WERI-Rb-1 (cell line): ENCODE measurements at regions not wholly inside any gene's neighbourhood (a gene's known extent, or its start where the extent isn't known, plus 50 kb on each side); places are given as distances from the start of the nearest gene placed in this dataset.

Source experiments
- DNase-seq: peaks from one replicate; pipeline ENCODE4 v3.0.0-alpha.2; 2020
- H3K27ac ChIP-seq: fragments of 250-450 bp; sonication (Bioruptor Pico); 2 replicates; pipeline ENCODE4 v1.5.1; 2020; ENCODE audit warnings: mild to moderate bottlenecking, moderate library complexity
- H3K27me3 ChIP-seq: fragments of 250-450 bp; sonication (Bioruptor Pico); 2 replicates; pipeline ENCODE4 v1.5.1; 2021; ENCODE audit warnings: mild to moderate bottlenecking, low read depth, moderate library complexity; ENCODE audit not compliant: insufficient read depth, severe bottlenecking
- H3K36me3 ChIP-seq: fragments of 250-450 bp; sonication (Bioruptor Pico); 2 replicates; pipeline ENCODE4 v1.5.1; 2020; ENCODE audit warnings: mild to moderate bottlenecking, moderate library complexity
- H3K4me3 ChIP-seq: 2 replicates; pipeline ENCODE4 v1.5.1; 2011; ENCODE audit warnings: low read depth, mild to moderate bottlenecking, control low read depth, low read length
- H3K9me3 ChIP-seq: fragments of 250-450 bp; sonication (Bioruptor Pico); 2 replicates; pipeline ENCODE4 v1.5.1; 2021; ENCODE audit warnings: mild to moderate bottlenecking, moderate library complexity; ENCODE audit not compliant: severe bottlenecking
- CTCF ChIP-seq: IDR thresholded peaks from 2 replicates; pipeline ENCODE4 v1.5.1; 2011; ENCODE audit warnings: low read depth, mild to moderate bottlenecking, control low read depth, inconsistent platforms, low read length

DNA sequence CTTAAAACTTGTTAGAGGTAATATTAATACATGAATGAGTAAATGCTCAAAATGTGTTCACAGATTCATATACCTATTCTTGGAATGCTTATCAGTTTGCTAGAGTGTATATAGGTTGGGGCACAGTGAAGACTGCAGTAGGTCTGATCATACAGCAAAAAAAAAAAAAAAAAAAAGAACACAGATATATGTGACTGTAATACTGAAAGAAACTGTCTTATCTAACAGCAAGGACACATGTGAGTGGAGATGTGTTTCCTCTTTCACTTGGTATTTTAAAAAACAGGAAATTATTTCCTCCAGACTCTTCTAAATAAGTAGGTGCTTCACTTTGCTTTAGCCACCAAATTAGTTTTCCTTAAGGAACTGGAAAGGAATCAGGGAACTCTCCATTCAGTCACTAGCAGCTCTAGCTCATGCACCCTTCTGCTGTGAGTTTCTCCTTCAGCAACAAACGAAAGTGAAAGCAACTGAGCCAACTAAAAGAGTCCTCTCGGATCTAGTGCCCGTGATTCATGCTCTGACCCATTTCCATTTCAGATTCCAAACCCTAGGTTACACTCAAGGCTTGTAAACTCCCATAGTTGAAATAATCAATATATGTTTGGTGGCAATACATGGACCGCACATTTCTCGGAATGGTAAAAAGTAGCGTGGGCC is 98.5 kb downstream of the DSEL start:
- H3K9me3 ChIP-seq = no peaks in the 10 kb centered on the region
- H3K4me3 ChIP-seq = no peak overlapping the region
- TF ChIP-seq CTCF = no peak
- no peak overlapping the region for H3K27ac ChIP-seq
- no peaks in the 10 kb centered on the region for H3K36me3 ChIP-seq
- no peaks in the 10 kb centered on the region for H3K27me3 ChIP-seq
- DNase-seq = no peak

DNA sequence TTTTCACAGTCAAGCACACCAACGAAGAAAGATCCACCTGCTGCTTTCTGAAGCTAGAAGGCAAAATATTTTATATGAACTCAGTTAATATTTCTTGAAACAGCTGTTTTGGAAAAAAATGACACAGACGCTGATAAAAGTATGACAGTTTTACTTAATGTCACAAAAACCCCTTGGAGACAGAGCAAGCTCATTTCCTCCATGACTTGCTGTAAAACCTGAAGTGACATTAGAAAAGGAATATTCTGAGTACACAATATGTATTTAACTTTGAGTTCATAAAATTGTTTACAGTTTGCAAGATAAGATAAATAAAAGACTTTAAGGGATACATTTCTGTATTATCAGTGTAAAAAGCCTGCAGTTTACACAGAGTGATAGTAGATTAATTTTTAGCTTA is 105.4 kb downstream of the DSEL start:
- H3K27ac ChIP-seq = no peak overlapping the region
- DNase-seq = no peak
- no peaks in the 10 kb centered on the region for H3K36me3 ChIP-seq
- H3K9me3 ChIP-seq = no peaks in the 10 kb centered on the region
- no peak for TF ChIP-seq CTCF
- no peaks in the 10 kb centered on the region for H3K27me3 ChIP-seq
- H3K4me3 ChIP-seq = no peak overlapping the region

GRCh38 chr18:67410075-67411070 is 106.1 kb downstream of the DSEL start:
- Histone ChIP-seq H3K36me3 (no peaks in the 10 kb centered on the region), H3K4me3 (no peak overlapping the region), H3K27me3 (no peaks in the 10 kb centered on the region), H3K9me3 (no peaks in the 10 kb centered on the region), H3K27ac (no peak overlapping the region)
- no peak for TF ChIP-seq CTCF
- no peak for DNase-seq

DNA sequence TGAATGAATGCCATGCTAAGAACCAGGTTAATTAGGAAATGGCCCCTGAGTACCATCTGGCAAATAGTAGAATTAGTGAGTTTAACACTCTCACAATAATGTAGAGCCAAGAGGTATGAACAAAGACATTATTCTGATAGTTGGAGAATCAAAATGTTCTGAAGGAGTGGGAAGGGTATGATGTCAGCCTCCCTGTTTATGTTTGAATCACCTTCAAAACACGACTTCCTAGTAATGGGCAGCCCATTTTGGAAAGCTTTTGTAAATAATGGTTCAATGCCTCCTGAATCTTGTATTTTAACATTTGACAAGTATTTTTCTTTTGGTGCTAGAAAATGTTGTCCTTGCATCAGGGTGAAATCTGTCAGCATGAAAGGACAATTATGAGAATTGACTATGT is 108.3 kb downstream of the DSEL start:
- Histone ChIP-seq H3K9me3 (no peaks in the 10 kb centered on the region), H3K27me3 (no peaks in the 10 kb centered on the region), H3K36me3 (no peaks in the 10 kb centered on the region), H3K27ac (no peak overlapping the region), H3K4me3 (no peak overlapping the region)
- DNase-seq = no peak
- no peak for TF ChIP-seq CTCF

DNA sequence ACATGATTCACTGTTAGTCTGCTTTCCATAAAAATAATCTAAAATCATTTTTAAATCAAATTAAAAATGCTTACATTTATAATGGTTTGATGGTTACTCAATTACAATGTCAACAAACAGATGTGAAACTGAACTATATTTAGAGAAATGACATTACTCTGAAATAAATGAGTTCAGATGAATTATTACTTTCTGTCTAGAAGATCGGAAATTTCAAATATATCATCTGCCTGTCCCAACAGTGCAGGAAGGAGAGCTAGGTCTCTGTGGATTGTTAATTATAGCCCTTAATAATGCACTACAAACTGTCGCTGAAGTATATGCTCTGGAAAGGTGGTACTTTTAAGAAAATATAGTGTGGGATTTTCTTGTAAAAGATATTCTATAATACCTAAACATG is 109.8 kb downstream of the DSEL start:
- no peak for DNase-seq
- no peak for TF ChIP-seq CTCF
- Histone ChIP-seq H3K4me3 (no peak overlapping the region), H3K9me3 (no peaks in the 10 kb centered on the region), H3K27me3 (no peaks in the 10 kb centered on the region), H3K36me3 (no peaks in the 10 kb centered on the region), H3K27ac (no peak overlapping the region)
